Stomach (tissue), 8 donors: ENCODE measurements at regions not wholly inside any gene's neighbourhood (a gene's known extent, or its start where the extent isn't known, plus 50 kb on each side); places are given as distances from the start of the nearest gene placed in this dataset.
A peak's percentile ranks its signal among the peaks of the same experiment; 100 is the strongest.
"Not testable (repeated sequence)": the region's sequence is repeated elsewhere in the genome, so short reads cannot be mapped to it uniquely, and the experiment has no call there.

ENCODE experiments used
- DNase-seq, 2 donors: peaks; one replicate each; pipeline versions ENCODE4 v3.0.0 to v3.0.0-alpha.2; 2013 to 2019
- H3K27ac ChIP-seq, 5 donors: fragments of 200-600 bp in 4 of 5; sonication (generic) in 4 of 5; one replicate each; pipeline ENCODE4 v1.5.1; 2013 to 2019; ENCODE audit warnings: mild to moderate bottlenecking in 1 of 5, moderate library complexity in 1 of 5
- H3K27me3 ChIP-seq, 3 donors: fragments of 200-600 bp; sonication (generic); one replicate each; pipeline ENCODE4 v1.5.1; 2017 to 2019; ENCODE audit warnings: mixed run types in 1 of 3
- H3K36me3 ChIP-seq, 4 donors: fragments of 200-600 bp; sonication (generic); 1 replicate in 3 of 4; 2 replicates in 1 of 4; pipeline ENCODE4 v1.5.1; 2016 to 2019
- H3K4me1 ChIP-seq, 4 donors: fragments of 200-600 bp; sonication (generic); one replicate each; pipeline ENCODE4 v1.5.1; 2016 to 2019
- H3K4me3 ChIP-seq, 4 donors: fragments of 200-600 bp; sonication (generic) in 3 of 4; one replicate each; pipeline ENCODE4 v1.5.1; 2016 to 2019; ENCODE audit warnings: mild to moderate bottlenecking in 1 of 4
- H3K9me3 ChIP-seq, 4 donors: fragments of 200-600 bp; sonication (generic); one replicate each; pipeline ENCODE4 v1.5.1; 2016 to 2019
- EP300 ChIP-seq: sonication (generic); formaldehyde crosslinking; IDR thresholded peaks from one replicate; pipeline ENCODE4 v1.6.1; 2017; ENCODE audit warnings: antibody characterized with exemption
- POLR2A ChIP-seq, 4 donors: fragments of 450-650 bp; IDR thresholded peaks; one replicate each; pipeline ENCODE4 v1.6.1; 2016; ENCODE audit warnings: antibody characterized with exemption in 4 of 4, control low read depth in 2 of 4, mild to moderate bottlenecking in 1 of 4, moderate library complexity in 1 of 4
- POLR2AphosphoS5 ChIP-seq, 3 donors: sonication (generic); formaldehyde crosslinking; IDR thresholded peaks; one replicate each; pipeline ENCODE4 v1.6.1; 2016; ENCODE audit warnings: antibody characterized with exemption in 3 of 3
- WGBS, 5 donors: extraction: QIAGEN DNeasy Blood & Tissue Kit in 3 of 5; methylation state at CpG; one replicate each; pipeline versions ENCODE4 v1.1.5 to v1.1.7; 2013 to 2018; 5-methylcytosine and 5-hydroxymethylcytosine counted together
- intact Hi-C: fragments of 100-400 bp; cut with DNase I; formaldehyde crosslinking; loops from one replicate; pipeline ENCODE4 v1.15.1; 2023; ENCODE audit warnings: low total_unique reads
- TF ChIP-seq, protein P1 (sequence below), 7 experiments: fragments of 450-650 bp in 4 of 7; fragments of 200-600 bp in 3 of 7; sonication (generic) in 3 of 7; IDR thresholded peaks; one replicate each; pipeline ENCODE4 v1.5.1; 2016 to 2019; ENCODE audit warnings: antibody characterized with exemption in 7 of 7, control low read depth in 2 of 7, mild to moderate bottlenecking in 1 of 7
- donor health status: healthy with polysubstance abuse.
- donor health status: Bipolar disorder and iron deficiency.
- donor health status: healthy.

DNA sequence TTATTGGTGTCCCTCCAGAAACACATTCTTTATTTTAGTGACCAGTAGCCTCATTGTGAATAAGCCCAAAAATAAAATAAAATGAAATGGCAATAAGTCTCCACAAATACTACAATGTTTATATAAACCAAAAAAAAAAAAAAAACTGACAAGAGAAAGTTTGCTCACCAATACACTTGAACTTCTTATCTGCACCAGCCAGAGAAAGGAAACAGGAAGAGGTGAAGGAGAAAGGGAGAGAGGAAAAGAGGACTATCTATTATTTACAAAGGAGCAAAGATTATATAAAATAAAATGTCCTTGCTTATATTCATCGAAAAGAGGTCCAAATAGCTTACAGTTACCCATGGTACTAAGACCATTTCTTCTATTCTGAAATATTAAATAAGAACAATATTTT is 176.4 kb upstream of the CCNG1 start:
- 20 to 67% (median 48%) methylated on average over 1 of the region's 1 CpG for WGBS, 5 donors
- no peak overlapping the region for H3K27ac ChIP-seq
- no peaks in the 10 kb centered on the region for H3K9me3 ChIP-seq
- no peaks in the 10 kb centered on the region for H3K27me3 ChIP-seq
- H3K4me1 ChIP-seq: no peaks in the 10 kb centered on the region
- H3K4me3 ChIP-seq: no peak overlapping the region
- DNase-seq: no peak
- intact Hi-C loops: no loop called here
- no peaks in the 10 kb centered on the region for H3K36me3 ChIP-seq
- TF ChIP-seq POLR2A (IDR thresholded peaks at IDR 0.05): no peak
- TF ChIP-seq, protein P1, sequence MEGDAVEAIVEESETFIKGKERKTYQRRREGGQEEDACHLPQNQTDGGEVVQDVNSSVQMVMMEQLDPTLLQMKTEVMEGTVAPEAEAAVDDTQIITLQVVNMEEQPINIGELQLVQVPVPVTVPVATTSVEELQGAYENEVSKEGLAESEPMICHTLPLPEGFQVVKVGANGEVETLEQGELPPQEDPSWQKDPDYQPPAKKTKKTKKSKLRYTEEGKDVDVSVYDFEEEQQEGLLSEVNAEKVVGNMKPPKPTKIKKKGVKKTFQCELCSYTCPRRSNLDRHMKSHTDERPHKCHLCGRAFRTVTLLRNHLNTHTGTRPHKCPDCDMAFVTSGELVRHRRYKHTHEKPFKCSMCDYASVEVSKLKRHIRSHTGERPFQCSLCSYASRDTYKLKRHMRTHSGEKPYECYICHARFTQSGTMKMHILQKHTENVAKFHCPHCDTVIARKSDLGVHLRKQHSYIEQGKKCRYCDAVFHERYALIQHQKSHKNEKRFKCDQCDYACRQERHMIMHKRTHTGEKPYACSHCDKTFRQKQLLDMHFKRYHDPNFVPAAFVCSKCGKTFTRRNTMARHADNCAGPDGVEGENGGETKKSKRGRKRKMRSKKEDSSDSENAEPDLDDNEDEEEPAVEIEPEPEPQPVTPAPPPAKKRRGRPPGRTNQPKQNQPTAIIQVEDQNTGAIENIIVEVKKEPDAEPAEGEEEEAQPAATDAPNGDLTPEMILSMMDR (IDR thresholded peaks at IDR 0.05): no peak
- TF ChIP-seq EP300: no peak
- no peak for TF ChIP-seq POLR2AphosphoS5 (IDR thresholded peaks at IDR 0.05)

DNA sequence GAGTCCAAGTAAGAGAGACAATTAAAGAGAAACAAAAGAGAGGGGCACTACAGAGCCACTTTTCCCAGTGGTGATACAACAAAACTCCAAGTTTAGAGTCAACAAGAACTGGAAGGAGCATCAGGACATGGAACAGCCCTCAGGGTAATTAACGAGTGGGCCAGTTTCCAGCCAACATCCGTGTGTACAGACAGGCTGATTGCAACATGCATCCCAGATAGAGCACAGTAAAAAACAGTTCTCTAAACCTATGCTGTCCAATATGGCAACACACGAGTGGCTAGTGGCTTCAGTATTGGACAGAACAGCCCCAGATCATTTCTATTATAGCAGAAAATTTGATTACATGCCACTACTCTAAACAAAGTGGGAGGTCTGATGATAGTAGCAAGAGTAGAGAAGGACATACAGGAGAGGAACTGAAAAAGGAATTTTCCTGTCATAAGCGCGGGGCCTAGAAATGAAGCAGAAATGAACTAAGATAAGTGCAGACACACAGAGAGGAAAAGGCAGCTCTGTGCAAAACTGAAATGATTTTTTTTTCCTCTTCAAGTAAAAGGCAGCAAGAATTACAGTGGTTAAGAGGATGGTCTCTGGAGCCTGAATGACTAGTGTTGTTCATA is 175.6 kb upstream of the CCNG1 start:
- H3K27me3 ChIP-seq: no peaks in the 10 kb centered on the region
- WGBS, 5 donors: 70 to 76% (median 72%) methylated on average over 5 of the region's 5 CpGs
- TF ChIP-seq POLR2A (IDR thresholded peaks at IDR 0.05): no peak
- no peak for TF ChIP-seq EP300
- TF ChIP-seq, protein P1 (IDR thresholded peaks at IDR 0.05): no peak
- TF ChIP-seq POLR2AphosphoS5 (IDR thresholded peaks at IDR 0.05): no peak
- H3K27ac ChIP-seq: no peak overlapping the region
- no peaks in the 10 kb centered on the region for H3K36me3 ChIP-seq
- H3K4me3 ChIP-seq: no peak overlapping the region
- no peak for DNase-seq
- intact Hi-C loops: no loop called here
- no peaks in the 10 kb centered on the region for H3K9me3 ChIP-seq
- H3K4me1 ChIP-seq: no peaks in the 10 kb centered on the region

DNA sequence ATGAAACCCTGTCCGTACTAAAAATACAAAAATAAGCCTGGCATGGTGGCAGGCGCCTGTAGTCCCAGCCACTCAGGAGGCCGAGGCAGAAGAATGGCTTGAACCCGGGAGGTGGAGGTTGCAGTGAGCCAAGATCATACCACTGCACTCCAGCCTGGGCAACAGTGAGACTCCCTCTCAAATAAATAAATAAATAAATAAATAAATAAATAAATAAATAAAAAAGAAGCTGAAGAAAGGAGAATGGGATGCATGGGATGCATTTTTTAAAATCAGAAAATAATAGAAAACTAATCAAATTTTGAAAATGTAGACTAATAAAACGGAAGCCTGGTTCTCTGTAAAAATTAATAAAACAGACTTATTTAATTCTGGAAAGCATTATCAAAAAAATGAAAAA is 171.1 kb upstream of the CCNG1 start:
- DNase-seq, H3K27me3 ChIP-seq, H3K36me3 ChIP-seq, H3K27ac ChIP-seq, H3K4me1 ChIP-seq, H3K9me3 ChIP-seq, H3K4me3 ChIP-seq, intact Hi-C loops: not testable (repeated sequence)
- 80 to 87% (median 85%) methylated on average over 5 of the region's 5 CpGs for WGBS, 5 donors

DNA sequence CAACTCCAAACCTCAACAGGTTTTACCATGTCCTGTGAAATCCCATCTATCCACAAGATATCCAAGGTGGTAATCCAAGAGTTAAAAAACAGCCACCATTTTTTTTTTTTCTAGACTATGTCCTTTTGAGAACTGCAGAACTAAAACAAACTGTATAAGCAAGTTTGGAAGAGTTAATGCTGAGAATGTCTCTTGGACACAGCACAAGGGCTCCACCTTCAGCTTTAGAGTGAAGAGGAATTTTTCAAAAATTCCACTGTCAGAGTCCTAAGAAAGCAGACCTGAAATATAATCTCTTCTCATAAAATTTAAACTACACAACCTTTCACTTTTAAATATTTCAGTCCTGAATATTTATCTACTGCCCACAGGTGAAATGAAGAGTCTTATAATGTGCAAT is 167.8 kb upstream of the CCNG1 start:
- TF ChIP-seq POLR2AphosphoS5 (IDR thresholded peaks at IDR 0.05) (no peak), EP300 (no peak), POLR2A (IDR thresholded peaks at IDR 0.05) (no peak)
- TF ChIP-seq, protein P1 (IDR thresholded peaks at IDR 0.05): no peak
- peak in 1 of 2 donors; percentile 26 for DNase-seq
- H3K4me3 ChIP-seq: no peak overlapping the region
- H3K4me1 ChIP-seq: no peaks in the 10 kb centered on the region
- intact Hi-C loops: no loop called here
- H3K27me3 ChIP-seq: no peaks in the 10 kb centered on the region
- no peak overlapping the region for H3K27ac ChIP-seq
- H3K9me3 ChIP-seq: peaks cover 0 to 6% (median 0%) of the 10 kb centered on the region in 4 donors
- H3K36me3 ChIP-seq: no peaks in the 10 kb centered on the region

DNA sequence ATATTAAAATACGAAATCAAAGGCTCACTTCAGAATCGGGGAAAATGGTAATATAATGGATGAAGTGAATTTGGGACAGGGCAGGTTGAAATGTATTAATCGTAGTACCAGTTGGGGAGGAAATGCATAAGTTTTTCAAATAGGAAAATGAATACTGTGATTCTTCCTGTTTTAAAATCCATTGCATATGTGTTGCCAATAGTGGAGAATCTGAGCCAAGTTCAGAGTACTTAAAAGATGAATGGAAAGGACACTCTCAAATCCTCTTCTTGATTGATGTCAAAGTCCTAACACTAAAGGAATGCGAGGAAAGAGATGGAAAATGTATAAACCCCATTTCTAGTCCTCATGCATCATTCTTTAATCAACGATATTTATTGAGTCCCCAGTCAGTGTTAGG is 160.9 kb upstream of the CCNG1 start:
- H3K27ac ChIP-seq: no peak overlapping the region
- H3K4me1 ChIP-seq: no peaks in the 10 kb centered on the region
- no peak for DNase-seq
- peaks cover 0 to 6% (median 0%) of the 10 kb centered on the region in 4 donors for H3K9me3 ChIP-seq
- 75 to 87% (median 82%) methylated on average over 5 of the region's 5 CpGs for WGBS, 5 donors
- H3K27me3 ChIP-seq: no peaks in the 10 kb centered on the region
- TF ChIP-seq, protein P1 (IDR thresholded peaks at IDR 0.05): no peak
- no peak for TF ChIP-seq POLR2A (IDR thresholded peaks at IDR 0.05)
- no peak for TF ChIP-seq POLR2AphosphoS5 (IDR thresholded peaks at IDR 0.05)
- no peak for TF ChIP-seq EP300
- intact Hi-C loops: no loop called here
- H3K36me3 ChIP-seq: no peaks in the 10 kb centered on the region
- no peak overlapping the region for H3K4me3 ChIP-seq

DNA sequence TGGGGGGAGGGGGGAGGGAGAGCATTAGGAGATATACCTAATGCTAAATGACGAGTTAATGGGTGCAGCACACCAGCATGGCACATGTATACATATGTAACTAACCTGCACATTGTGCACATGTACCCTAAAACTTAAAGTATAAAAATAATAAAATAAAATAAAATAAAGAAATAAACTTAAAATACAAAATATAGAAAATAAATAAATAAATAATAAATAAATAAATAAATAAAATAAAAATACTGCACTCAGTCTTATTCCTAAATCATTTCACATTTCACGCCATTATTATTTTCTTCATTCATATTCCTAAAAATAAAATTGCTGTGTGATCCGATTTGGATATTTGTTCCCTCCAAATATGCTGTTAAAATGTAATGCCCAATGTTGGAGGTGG is 156.5 kb upstream of the CCNG1 start:
- H3K4me3 ChIP-seq, H3K27me3 ChIP-seq, H3K4me1 ChIP-seq, H3K27ac ChIP-seq, H3K36me3 ChIP-seq, intact Hi-C loops, DNase-seq, H3K9me3 ChIP-seq: not testable (repeated sequence)
- WGBS, 5 donors: 43 to 78% (median 45%) methylated on average over 2 to 3 of the region's 3 CpGs
